Karpas-422 (cell line): ENCODE measurements at regions not wholly inside any gene's neighbourhood (a gene's known extent, or its start where the extent isn't known, plus 50 kb on each side); places are given as distances from the start of the nearest gene placed in this dataset.

Experiments used
- DNase-seq: peaks from one replicate; pipeline ENCODE4 v3.0.0-alpha.2; 2015
- H2AFZ ChIP-seq: fragments of 200-600 bp; sonication (generic); 2 replicates; pipeline ENCODE4 v1.6.1; 2014; ENCODE audit warnings: antibody characterized with exemption, low read length, mixed read lengths
- H3K27ac ChIP-seq: fragments of 200-600 bp; sonication (generic); 2 replicates; pipeline ENCODE4 v1.5.1; 2014; ENCODE audit warnings: mild to moderate bottlenecking, low read length, moderate library complexity
- H3K27me3 ChIP-seq: fragments of 200-600 bp; sonication (generic); 2 replicates; pipeline ENCODE4 v1.6.1; 2014; ENCODE audit warnings: low read length, mixed read lengths
- H3K36me3 ChIP-seq: fragments of 200-600 bp; sonication (generic); 2 replicates; pipeline ENCODE4 v1.6.1; 2014; ENCODE audit warnings: low read length, mixed read lengths; ENCODE audit not compliant: insufficient read depth
- H3K4me1 ChIP-seq: fragments of 200-600 bp; sonication (generic); 2 replicates; pipeline ENCODE4 v1.6.1; 2014; ENCODE audit warnings: mild to moderate bottlenecking, low read length, mixed read lengths
- H3K4me2 ChIP-seq: fragments of 200-600 bp; sonication (generic); 2 replicates; pipeline ENCODE4 v1.6.1; 2014; ENCODE audit warnings: low read length, low read depth, mild to moderate bottlenecking; ENCODE audit not compliant: poor library complexity, severe bottlenecking
- H3K4me3 ChIP-seq: fragments of 200-600 bp; sonication (generic); 2 replicates; pipeline ENCODE4 v1.5.1; 2014; ENCODE audit warnings: mild to moderate bottlenecking, antibody characterized with exemption, low read length, mixed read lengths
- H3K79me2 ChIP-seq: fragments of 200-600 bp; sonication (generic); 2 replicates; pipeline ENCODE4 v1.6.1; 2014; ENCODE audit warnings: mild to moderate bottlenecking, low read length, mixed read lengths
- H3K9ac ChIP-seq: fragments of 200-600 bp; sonication (generic); 2 replicates; pipeline ENCODE4 v1.6.0; 2014; ENCODE audit warnings: low read length
- H3K9me2 ChIP-seq: fragments of 200-600 bp; sonication (generic), shearing (Covaris generic); replicated peaks from 2 replicates; pipeline ENCODE4 v1.6.0; 2014; ENCODE audit warnings: mild to moderate bottlenecking, low read length, moderate library complexity; ENCODE audit not compliant: insufficient read depth
- H3K9me3 ChIP-seq: fragments of 300-700, 200-600 bp; sonication (generic); 2 replicates; pipeline ENCODE4 v1.6.1; 2014; ENCODE audit warnings: low read length, mixed read lengths
- H4K20me1 ChIP-seq: fragments of 200-600 bp; sonication (generic); 2 replicates; pipeline ENCODE4 v1.6.1; 2014; ENCODE audit warnings: mild to moderate bottlenecking, antibody characterized with exemption, low read length, low read depth; ENCODE audit not compliant: insufficient read depth

GRCh38 chr7:106795877-106796231 lies 69.2 kb upstream of the PIK3CG start:
- no peaks in the 10 kb centered on the region for H3K9me2 ChIP-seq
- H3K9ac ChIP-seq: no peak overlapping the region
- H4K20me1 ChIP-seq: no peaks in the 10 kb centered on the region
- H2AFZ ChIP-seq: no peak overlapping the region
- no peak overlapping the region for H3K4me2 ChIP-seq
- no peak overlapping the region for H3K27ac ChIP-seq
- no peaks in the 10 kb centered on the region for H3K79me2 ChIP-seq
- no peaks in the 10 kb centered on the region for H3K4me1 ChIP-seq
- no peaks in the 10 kb centered on the region for H3K27me3 ChIP-seq
- H3K36me3 ChIP-seq: no peaks in the 10 kb centered on the region
- no peak overlapping the region for H3K4me3 ChIP-seq
- no peaks in the 10 kb centered on the region for H3K9me3 ChIP-seq
- no peak for DNase-seq

- no peak overlapping the region for H2AFZ ChIP-seq
- H3K4me2 ChIP-seq: no peak overlapping the region
- no peak overlapping the region for H3K27ac ChIP-seq
- H3K4me1 ChIP-seq: no peaks in the 10 kb centered on the region
- H3K79me2 ChIP-seq: no peaks in the 10 kb centered on the region
- H3K9ac ChIP-seq: no peak overlapping the region
- H3K4me3 ChIP-seq: no peak overlapping the region
- H3K27me3 ChIP-seq: no peaks in the 10 kb centered on the region
- H3K36me3 ChIP-seq: no peaks in the 10 kb centered on the region
- H4K20me1 ChIP-seq: no peaks in the 10 kb centered on the region
- no peaks in the 10 kb centered on the region for H3K9me2 ChIP-seq
- no peaks in the 10 kb centered on the region for H3K9me3 ChIP-seq
- no peak for DNase-seq
These were observed 67.1 kb upstream of the PIK3CG start for GRCh38 chr7:106797937-106798336.

- H3K9me3 ChIP-seq: no peaks in the 10 kb centered on the region
- H3K4me3 ChIP-seq: no peak overlapping the region
- no peak overlapping the region for H3K27ac ChIP-seq
- H4K20me1 ChIP-seq: no peaks in the 10 kb centered on the region
- no peaks in the 10 kb centered on the region for H3K4me1 ChIP-seq
- H3K9me2 ChIP-seq: no peaks in the 10 kb centered on the region
- H3K79me2 ChIP-seq: no peaks in the 10 kb centered on the region
- no peak overlapping the region for H3K9ac ChIP-seq
- H3K36me3 ChIP-seq: no peaks in the 10 kb centered on the region
- H3K4me2 ChIP-seq: no peak overlapping the region
- no peak for DNase-seq
- H3K27me3 ChIP-seq: no peaks in the 10 kb centered on the region
- H2AFZ ChIP-seq: no peak overlapping the region
These were observed 62.5 kb upstream of the PIK3CG start for GRCh38 chr7:106802589-106802988.

GRCh38 chr7:106806556-106806955 lies 58.5 kb upstream of the PIK3CG start:
- Histone ChIP-seq H3K27me3 (no peaks in the 10 kb centered on the region), H3K9me3 (no peaks in the 10 kb centered on the region), H3K9me2 (no peaks in the 10 kb centered on the region), H3K9ac (no peak overlapping the region), H2AFZ (no peak overlapping the region), H3K36me3 (no peaks in the 10 kb centered on the region), H4K20me1 (no peaks in the 10 kb centered on the region), H3K27ac (no peak overlapping the region), H3K4me2 (no peak overlapping the region), H3K79me2 (no peaks in the 10 kb centered on the region), H3K4me3 (no peak overlapping the region), H3K4me1 (peaks cover 8% of the 10 kb centered on the region)
- no peak for DNase-seq

GRCh38 chr7:106807474-106807873 lies 57.6 kb upstream of the PIK3CG start:
- Histone ChIP-seq H3K36me3 (no peaks in the 10 kb centered on the region), H3K27ac (no peak overlapping the region)

GRCh38 chr7:106808967-106809635 lies 56.0 kb upstream of the PIK3CG start:
- no peaks in the 10 kb centered on the region for H3K27me3 ChIP-seq
- H3K36me3 ChIP-seq: no peaks in the 10 kb centered on the region
- no peak overlapping the region for H3K4me3 ChIP-seq
- no peak overlapping the region for H2AFZ ChIP-seq
- H3K27ac ChIP-seq: no peak overlapping the region
- no peak overlapping the region for H3K9ac ChIP-seq
- DNase-seq: no peak
- H3K4me1 ChIP-seq: peaks cover 8% of the 10 kb centered on the region
- H3K9me2 ChIP-seq: no peaks in the 10 kb centered on the region
- no peaks in the 10 kb centered on the region for H3K9me3 ChIP-seq
- no peaks in the 10 kb centered on the region for H3K79me2 ChIP-seq
- H3K4me2 ChIP-seq: no peak overlapping the region
- no peaks in the 10 kb centered on the region for H4K20me1 ChIP-seq

More at GRCh38 chr7:106807474-106807873, 57.6 kb upstream of the PIK3CG start:
- Histone ChIP-seq H3K9ac (no peak overlapping the region), H4K20me1 (no peaks in the 10 kb centered on the region), H3K4me2 (no peak overlapping the region), H3K27me3 (no peaks in the 10 kb centered on the region), H3K4me1 (peaks cover 8% of the 10 kb centered on the region), H2AFZ (no peak overlapping the region), H3K9me3 (no peaks in the 10 kb centered on the region), H3K9me2 (no peaks in the 10 kb centered on the region), H3K79me2 (no peaks in the 10 kb centered on the region), H3K4me3 (no peak overlapping the region)
- DNase-seq: no peak

GRCh38 chr7:106811472-106811871 lies 53.6 kb upstream of the PIK3CG start:
- H2AFZ ChIP-seq: no peak overlapping the region
- DNase-seq: no peak

GRCh38 chr7:106812027-106812643 lies 52.9 kb upstream of the PIK3CG start:
- H3K9me3 ChIP-seq: no peaks in the 10 kb centered on the region
- DNase-seq: no peak
- peaks cover 17% of the 10 kb centered on the region for H3K4me1 ChIP-seq
- H3K4me3 ChIP-seq: no peak overlapping the region
- no peaks in the 10 kb centered on the region for H3K27me3 ChIP-seq
- no peak overlapping the region for H3K27ac ChIP-seq
- H3K9ac ChIP-seq: no peak overlapping the region
- no peak overlapping the region for H3K4me2 ChIP-seq
- H3K36me3 ChIP-seq: no peaks in the 10 kb centered on the region
- H3K79me2 ChIP-seq: no peaks in the 10 kb centered on the region
- no peaks in the 10 kb centered on the region for H3K9me2 ChIP-seq
- H2AFZ ChIP-seq: no peak overlapping the region
- H4K20me1 ChIP-seq: no peaks in the 10 kb centered on the region

More at GRCh38 chr7:106811472-106811871, 53.6 kb upstream of the PIK3CG start:
- no peaks in the 10 kb centered on the region for H3K79me2 ChIP-seq
- no peaks in the 10 kb centered on the region for H4K20me1 ChIP-seq
- H3K27me3 ChIP-seq: no peaks in the 10 kb centered on the region
- H3K4me3 ChIP-seq: no peak overlapping the region
- H3K9me3 ChIP-seq: no peaks in the 10 kb centered on the region
- no peaks in the 10 kb centered on the region for H3K36me3 ChIP-seq
- H3K4me2 ChIP-seq: no peak overlapping the region
- no peak overlapping the region for H3K27ac ChIP-seq
- no peak overlapping the region for H3K9ac ChIP-seq
- peaks cover 17% of the 10 kb centered on the region for H3K4me1 ChIP-seq
- no peaks in the 10 kb centered on the region for H3K9me2 ChIP-seq
